Umbilical cord (tissue), 1 donor: ENCODE measurements at regions not wholly inside any gene's neighbourhood (a gene's known extent, or its start where the extent isn't known, plus 50 kb on each side); places are given as distances from the start of the nearest gene placed in this dataset.

Source experiments
- DNase-seq: peaks from one replicate; pipeline ENCODE4 v3.0.0-alpha.2; 2015; ENCODE audit warnings: low spot score

DNA sequence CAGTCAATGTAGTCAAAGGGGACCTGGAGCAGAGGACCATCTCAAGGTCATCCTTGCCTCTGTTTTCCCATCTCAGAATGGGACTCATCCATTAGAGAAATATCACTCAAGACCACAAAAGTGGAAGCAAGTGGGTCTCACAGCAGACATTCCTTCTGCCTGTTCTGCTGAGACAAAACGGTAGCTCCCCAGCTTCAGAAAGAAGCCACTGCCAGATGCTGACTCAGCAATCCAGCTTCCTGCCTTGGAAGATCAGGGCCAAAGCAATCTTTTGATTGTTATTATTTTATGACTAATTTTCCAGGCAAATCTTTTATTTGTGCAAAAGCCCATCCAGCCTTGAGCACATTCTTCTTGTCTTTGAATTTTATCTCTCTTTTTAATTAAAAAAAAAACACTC is 86.8 kb downstream of the CCT6B start:
- DNase-seq = no peak

- no peak for DNase-seq
These were observed 88.6 kb downstream of the CCT6B start for GRCh38 chr17:34872640-34873039.

GRCh38 chr17:34869641-34870040 is 91.6 kb downstream of the CCT6B start:
- DNase-seq = no peak

DNA sequence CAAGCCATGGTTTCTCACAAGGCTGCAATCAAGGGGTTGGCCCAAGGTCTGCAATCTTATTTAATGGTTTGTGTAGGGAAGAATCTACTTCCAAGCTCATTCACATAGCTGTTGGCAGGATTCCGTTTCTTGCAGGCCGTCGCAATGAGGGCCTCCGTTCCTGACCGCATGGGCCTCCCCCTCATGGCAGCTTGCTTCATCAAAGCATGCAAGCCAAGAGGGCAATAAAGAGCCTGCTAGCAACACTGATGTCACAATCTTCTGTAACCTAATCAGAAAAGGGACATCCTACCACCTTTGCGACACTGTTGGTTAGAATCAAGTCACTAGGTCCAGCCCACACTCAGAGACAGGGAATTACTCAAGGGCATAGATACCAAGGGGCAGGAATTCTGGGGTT is 95.5 kb downstream of the CCT6B start:
- DNase-seq = no peak

- DNase-seq = no peak
These were observed 98.9 kb downstream of the CCT6B start for GRCh38 chr17:34862384-34862783.

DNA sequence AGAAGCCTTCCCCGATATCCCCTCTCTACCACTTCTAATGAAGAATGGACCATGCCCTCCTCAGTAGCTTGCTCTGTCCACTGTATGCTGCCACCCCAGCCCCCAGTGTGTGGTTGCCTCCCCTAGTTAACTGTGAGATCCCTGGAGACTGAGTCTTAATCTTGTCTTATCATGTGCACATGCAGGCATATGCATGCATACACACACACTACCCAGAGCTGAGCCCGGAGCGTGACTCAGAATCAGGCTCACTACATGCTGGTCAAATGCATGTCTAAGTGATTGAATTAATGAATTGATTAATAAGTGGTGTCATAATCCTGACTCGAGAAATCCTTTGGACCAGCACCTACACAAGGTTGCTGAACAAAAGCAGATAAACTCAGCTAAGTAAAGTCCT is 99.4 kb downstream of the CCT6B start:
- no peak for DNase-seq

DNA sequence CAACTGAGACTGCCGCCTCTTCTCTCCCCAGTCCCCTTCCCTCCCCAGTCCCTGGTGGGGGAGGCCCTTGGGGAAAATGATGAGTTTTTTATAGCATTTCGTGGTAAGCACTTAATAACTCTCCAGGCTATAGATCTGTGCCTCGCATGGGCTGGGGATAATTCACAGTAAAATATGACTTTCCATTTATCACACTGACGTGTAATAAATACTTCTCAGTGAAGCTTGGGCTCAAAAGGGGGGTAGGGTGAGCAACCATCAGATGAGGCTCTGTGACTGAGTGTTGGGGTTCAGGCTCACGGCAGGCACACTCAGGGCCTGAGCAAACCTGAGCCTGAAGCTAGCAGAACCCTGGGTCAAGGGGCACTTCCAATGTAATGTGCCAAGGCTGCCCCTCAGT is 101.6 kb downstream of the CCT6B start:
- DNase-seq = no peak

DNA sequence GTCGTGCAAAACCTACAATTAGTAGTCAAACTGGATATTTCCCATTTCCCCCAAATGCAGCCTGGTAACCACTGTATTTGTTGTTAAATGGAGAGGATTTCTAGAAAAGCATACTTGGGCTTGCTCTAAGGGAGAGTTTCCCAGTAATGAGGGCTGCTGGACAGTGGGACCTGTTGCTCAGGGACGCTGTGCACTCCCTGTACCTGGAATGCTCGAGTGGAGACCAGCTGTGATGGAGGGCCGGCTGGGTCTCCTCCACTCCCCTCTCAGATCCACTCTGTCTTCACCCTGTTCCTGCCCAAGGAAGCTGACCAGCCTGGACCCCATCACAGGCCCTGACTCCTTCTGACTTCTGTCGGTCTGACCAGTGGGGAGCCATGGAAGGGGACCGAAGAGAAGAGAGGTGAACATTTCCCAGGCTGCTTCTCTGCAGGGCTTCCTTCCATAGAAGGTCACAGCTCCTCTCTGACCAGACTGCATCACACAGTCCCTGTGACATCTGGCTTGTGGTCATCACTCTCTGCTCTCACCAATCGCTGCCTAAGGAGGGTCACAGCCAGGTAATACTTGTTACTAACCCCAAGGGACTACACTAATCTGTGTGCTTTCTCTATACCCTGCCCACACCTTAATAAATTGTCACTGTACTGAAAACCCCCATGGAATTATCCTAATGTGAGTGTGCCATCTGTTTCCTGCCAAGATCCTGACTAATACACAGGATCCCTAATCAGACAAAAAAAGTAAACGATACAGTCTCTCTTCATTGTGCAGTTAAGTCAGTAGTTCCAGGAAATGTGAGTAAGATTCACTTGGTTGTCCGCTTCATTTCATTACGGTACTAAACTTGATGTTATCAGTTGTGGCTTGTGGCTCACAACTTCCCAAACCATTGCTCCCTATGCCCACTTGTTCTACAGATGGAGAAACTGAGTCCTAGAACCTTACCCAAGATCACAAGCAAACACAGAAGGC is 102.4 kb downstream of the CCT6B start:
- no peak for DNase-seq

DNA sequence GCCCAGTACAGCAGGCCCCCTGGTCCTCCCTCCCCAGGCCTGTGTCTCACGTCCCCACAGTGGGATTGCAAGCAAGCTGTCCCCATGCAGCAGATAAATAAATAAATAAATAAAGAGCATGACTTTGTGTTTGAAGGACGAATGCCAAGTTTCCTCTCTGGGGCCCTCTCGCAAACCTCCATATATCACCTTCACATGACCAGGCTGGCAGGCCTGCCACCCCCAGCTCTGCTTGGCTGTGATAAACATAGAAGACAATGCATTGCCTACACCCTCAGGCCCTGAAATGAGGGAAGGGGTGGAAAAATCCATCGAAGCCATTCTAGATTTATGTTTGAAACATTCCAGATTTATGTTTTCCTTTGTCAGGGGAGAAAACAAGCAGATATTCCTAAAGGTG is 107.3 kb downstream of the CCT6B start:
- DNase-seq = no peak

- DNase-seq = no peak
These were observed 108.6 kb downstream of the CCT6B start for GRCh38 chr17:34852614-34853013.

GRCh38 chr17:34851961-34852540 is 109.2 kb downstream of the CCT6B start:
- no peak for DNase-seq

GRCh38 chr17:34850964-34851363 is 110.3 kb downstream of the CCT6B start:
- DNase-seq = no peak

GRCh38 chr17:34850023-34850422 is 111.2 kb downstream of the CCT6B start:
- no peak for DNase-seq

DNA sequence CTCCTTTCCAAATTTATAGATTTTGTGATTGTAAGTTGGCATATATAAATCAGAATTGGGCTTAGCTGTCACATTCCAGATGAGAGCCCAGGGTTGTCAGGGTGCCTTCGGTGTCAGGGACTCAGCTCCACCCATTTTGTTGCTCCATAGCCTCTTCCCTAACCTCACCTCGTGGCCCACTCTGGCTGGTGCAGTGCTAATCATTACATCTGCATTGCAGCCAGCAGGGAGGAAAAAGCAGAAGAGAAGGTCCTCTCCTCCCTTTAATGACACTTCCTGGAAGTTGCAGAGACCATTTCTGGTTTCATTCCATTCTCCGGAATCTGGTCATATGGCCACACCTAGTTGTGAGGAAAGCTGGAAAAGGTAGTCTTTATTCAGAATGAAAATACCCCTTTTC is 113.3 kb downstream of the CCT6B start:
- DNase-seq = no peak

DNA sequence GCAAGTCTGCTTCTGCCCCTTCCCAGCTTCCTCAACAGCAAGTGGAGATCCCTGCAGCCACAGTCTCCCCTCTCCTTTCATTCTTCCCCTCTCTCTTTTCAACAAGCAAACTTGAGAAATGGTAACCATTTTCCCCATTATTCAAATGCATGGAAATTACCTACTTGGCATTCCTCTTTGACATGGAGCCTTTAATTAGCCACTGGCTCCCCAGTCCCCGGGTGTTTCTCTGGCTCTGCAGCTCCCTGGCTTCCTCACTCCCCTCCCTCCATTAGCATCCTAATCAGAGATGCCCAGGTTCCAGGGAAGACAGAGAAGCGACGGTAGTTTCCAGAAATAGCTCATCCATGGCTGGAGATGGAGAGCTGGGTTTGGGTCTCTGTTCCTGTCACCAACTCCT is 116.0 kb downstream of the CCT6B start:
- DNase-seq = no peak

GRCh38 chr17:34843682-34844081 is 117.6 kb downstream of the CCT6B start:
- no peak for DNase-seq

DNA sequence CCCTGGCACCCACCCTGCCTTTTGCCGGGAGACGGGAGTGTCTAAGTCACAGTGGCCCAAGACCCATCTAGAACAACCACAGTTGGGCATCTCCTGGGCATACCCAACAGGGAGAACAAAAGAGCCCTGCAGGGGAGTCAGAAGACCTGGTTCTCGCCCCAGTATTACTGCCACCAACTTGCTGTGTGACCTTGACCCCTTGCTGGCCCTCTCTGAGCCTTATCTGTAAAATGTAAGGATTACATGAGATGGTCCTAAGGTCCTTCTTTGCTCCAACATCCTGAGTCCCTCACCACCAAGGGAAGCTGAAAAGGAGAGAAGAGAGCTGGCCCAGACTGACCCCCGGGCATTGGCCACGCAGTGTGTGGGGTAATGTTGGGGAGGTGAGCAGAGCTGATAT is 119.0 kb downstream of the CCT6B start:
- no peak for DNase-seq

DNA sequence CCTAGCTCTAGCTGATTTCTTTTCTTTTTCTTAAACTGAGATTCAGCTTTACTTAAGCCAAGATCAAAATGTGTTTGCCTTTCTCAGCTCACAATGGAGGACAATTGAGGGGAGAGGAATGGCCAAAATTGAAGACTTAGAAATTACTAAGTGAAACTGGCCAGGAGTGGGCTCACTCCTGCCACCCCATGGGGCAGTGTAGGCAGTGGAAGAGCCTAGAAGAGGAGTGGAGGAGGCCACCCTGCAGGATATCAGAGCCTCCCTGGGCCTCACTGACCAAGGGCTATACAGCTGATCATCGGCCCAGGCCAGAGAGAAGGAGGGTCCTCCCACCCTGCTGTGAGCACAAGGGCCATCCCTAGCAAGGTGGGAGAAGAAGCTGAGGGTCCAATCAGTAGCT is 119.8 kb downstream of the CCT6B start:
- DNase-seq = no peak

DNA sequence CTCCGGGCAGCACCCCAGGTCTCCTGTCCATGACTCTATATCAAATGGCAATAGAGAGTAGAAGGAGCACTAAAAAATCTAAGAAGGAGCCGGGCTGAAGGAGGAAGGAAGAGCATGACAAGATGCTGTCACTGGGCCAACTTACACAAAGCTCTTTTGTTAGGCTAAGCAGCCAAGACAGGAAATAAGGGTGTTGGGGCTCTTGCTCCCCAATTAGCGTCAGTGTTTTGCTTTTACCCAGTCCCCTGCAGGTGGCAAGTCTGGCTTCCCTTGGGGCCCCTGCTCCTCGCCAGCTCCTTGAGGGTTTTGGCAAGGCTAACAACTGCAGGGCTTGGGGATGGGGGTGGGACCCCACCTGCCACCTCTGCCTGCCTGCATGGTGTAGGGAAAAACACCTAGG is 120.5 kb downstream of the CCT6B start:
- no peak for DNase-seq

GRCh38 chr17:34837876-34838478 is 123.3 kb downstream of the CCT6B start:
- no peak for DNase-seq

DNA sequence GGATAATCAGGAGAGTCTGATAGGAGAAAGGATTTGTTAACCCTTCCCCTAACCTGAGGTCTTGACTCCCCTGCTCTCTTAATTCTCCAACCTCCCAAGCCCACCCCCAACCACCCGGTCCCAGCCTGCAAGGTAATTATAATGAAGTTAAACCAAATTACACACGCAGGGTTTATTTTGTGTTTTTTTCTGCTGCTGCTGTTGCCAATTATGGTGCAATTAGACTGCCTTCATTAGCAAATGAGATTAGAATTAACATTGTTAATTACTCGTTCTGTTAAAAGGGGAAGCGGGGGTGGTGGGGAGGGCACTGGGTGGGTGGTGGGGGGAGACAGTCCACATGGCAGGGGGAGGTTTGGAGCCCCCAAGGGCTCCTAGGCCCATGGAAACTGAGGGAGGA is 128.9 kb downstream of the CCT6B start:
- no peak for DNase-seq

DNA sequence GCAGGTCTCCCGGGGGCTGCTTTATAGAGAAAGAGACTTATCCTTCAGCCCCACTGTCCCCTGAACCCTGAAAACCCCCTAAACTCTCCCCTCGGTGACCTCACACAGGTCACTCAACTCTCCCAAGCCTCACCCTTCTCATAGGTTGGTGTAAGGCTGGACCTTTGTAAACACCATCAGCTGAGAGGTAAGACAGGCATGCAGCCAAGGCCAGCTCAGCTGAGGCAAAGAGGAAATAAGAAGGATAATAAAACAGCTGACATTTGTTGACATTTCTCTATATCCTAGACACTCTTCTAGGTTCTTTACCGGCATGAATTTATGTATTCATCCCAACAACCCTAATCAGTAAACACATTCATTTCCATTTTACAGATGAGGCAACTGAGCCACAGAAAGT is 134.3 kb downstream of the CCT6B start:
- DNase-seq = no peak

DNA sequence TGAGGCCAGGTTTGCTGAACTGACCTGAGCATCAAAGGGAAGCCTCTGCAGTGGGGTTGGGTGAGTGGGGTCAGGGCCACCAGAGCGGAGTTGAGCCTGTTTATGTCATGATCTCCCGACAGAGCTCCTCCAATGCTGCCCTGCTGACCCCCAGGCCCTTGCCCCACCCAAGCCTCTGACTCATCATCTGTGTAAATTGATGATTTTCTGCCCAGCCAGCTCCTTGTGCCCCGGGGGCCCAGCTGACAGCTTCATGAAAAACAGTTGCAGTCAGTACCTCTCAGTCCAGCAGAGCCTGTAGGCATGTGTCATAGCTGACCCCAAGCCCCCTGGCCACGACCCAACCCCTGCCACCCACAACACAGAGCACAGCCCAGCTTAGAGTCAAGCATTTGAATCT is 134.9 kb downstream of the CCT6B start:
- no peak for DNase-seq
